GM21515 (cell line): ENCODE measurements at regions not wholly inside any gene's neighbourhood (a gene's known extent, or its start where the extent isn't known, plus 50 kb on each side); places are given as distances from the start of the nearest gene placed in this dataset.

ENCODE experiments used
- ATAC-seq: cut with Tn5 transposase; IDR thresholded peaks from one replicate; pipeline ENCODE4 v1.9.1; 2021; ENCODE audit not compliant: unreplicated experiment

- no peak for ATAC-seq
These were observed 140.8 kb downstream of the PTCSC3 start for GRCh38 chr14:36035675-36036074.

GRCh38 chr14:36028665-36029064, 147.9 kb downstream of the PTCSC3 start:
- no peak for ATAC-seq

DNA sequence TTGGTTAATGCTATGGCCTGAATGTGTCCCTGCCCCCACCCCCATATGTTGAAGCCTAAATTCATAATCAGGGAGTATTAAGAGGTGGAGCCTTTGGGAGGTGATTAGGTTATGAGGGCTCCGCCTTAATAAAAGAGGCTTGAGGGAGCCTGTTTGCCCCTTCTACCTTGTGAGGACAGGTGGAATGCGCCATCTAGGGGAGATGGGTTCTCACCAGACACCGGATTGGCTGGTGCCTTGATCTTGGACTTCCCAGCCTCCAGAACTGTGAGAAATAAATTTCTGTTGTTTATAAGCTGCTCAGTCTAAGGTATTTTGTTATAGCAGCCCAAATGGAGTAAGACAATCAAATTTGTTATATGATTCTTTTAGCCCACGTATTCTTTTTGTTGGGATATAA, 148.3 kb downstream of the PTCSC3 start:
- ATAC-seq: no peak

DNA sequence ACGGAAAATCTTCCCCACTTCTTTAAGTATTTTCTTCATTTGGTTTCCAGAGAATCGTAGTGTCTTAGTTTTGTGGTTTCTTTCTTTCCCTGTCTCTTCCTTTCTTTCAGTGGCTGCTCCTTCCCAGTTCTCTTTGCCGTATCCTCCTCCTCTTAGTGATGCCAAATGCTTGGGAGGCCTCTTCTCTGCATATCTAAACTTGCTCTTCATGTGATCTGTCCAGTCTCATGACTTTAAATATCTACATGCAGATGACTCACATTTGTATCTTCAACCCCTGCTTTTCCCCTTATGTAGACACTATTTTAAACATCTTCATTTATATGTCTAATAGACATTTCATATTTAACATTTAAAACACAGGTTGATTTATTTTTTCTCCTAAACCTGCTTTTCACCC, 149.2 kb downstream of the PTCSC3 start:
- ATAC-seq: no peak

DNA sequence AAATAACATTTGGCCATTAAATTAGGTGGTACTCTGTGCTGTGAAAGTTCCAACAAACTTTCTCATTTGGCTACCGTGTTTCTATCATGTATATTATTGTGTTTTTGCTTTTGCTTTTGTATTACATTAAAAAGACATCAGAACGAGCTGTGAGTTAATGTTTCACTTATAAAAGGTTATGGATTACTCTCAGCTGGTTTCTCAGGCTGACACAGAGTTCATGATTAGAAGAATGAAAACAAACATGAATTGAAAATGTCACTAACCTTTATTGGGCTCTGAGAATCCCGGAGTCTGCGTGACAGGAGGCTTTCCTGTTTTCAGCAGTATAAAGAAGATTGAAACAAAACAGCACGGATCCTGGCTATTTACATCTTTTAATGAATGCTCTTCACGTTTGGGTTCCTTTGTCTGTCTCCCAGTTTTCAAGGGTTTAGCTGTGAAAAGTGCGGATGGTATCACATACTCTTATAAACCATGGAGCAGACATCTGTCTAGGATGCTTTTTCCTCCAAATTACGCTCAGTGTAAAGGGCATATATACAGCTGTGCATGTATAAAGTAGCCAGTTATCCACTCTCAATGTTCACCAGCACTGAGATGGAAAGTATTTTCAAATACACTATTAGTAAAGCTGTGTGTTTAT, 153.6 kb downstream of the PTCSC3 start:
- ATAC-seq: no peak

- ATAC-seq: no peak
These were observed 154.8 kb downstream of the PTCSC3 start for GRCh38 chr14:36021591-36022320.

DNA sequence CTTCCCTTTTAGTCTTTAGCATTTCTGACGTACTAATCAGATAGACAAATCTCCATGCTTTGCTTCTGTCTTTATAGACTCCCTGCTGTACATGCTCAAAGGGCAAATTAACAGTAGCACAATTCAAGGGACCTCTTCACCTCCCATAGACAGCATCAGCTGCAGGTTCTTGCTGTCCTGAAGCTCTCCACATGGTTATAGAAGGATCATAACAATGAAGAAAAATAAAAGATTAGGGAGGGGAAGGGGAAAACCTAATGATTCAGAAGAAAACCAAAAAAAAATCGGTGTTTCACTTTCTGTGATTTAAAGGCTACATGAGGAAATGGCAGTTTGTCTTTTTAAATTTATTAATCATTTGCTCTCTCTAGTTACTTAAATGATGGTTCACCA, 155.5 kb downstream of the PTCSC3 start:
- no peak for ATAC-seq

DNA sequence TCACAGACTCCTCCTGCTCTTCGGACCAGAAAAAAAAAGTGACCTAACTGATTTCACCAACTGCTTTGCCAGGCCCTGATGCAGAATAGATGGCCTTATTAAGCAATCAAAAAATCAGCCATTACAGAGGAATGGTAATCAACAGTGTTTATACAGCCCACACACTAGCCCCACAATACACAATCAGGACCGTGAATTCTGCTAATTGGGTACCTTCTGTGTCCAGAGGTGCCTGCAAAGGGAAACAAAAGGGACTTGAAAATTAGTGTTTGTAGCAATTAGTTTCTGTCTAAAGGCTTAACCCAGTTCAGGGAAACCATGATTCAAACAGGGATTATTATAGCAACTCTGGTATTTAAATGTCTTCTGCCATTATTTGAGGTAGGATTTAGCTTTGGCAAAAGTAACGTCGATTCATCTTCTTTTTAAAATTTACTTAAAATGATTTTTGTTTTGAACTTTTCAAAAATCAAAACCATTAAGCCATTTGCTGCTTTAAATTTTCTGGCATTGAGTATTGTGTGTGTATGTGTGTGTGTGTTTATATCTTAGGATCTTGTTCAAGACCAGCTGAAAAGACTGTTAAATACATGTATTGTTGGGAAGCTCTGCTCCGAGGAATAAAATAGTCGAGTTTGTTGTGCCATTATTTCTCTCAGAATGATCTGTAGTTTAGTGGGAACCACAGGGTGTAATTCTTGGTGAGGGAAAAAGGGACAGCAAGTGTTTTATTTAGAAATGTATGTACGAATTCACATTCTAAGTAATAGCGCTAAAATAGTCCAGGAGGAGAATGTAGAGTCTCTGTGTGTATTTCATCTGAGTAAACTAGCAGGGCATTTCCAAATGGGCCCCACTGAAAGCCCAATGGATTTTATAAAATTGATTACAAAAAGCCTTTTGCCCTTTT, 156.1 kb downstream of the PTCSC3 start:
- ATAC-seq: no peak

GRCh38 chr14:36019126-36019525, 157.4 kb downstream of the PTCSC3 start:
- peak; percentile 52 for ATAC-seq

DNA sequence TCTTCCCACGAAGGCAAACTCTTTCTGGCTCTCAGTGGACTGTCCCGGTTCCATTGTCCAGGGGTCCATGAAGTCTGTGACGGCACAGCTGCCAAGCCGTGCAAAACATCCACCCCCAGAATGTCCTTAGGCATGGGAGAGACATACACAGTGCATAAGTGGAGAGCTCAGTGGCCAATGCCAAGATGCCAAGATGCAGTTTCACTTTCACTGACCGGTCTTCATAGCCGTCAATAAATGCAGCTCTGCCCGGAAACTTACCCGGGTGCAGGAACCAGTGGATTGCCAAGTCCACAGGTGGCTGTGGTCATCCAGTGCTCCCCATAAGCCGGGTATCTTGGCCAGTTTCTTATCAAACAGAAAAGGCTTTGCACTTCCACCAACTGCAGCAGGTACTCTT, 162.3 kb downstream of the PTCSC3 start:
- ATAC-seq: no peak

DNA sequence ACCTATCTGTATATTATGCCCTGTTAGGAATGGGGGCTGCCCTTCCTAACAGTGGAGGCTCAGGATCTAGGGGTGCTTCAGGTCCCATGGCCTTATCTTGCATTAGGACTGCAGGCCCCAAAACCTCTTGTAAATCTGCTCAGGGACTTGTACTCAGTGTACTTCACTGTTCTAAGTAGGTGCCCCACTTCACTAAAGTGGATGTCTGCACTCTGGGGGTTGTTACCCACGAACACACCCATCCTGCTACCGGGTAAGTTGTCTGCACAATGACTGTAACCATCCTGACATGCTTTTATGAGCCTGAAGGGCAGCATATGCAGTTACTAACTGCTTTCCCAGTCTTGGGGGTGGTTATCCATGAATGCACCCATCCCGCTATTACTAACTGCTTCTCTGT, 163.0 kb downstream of the PTCSC3 start:
- ATAC-seq: no peak

DNA sequence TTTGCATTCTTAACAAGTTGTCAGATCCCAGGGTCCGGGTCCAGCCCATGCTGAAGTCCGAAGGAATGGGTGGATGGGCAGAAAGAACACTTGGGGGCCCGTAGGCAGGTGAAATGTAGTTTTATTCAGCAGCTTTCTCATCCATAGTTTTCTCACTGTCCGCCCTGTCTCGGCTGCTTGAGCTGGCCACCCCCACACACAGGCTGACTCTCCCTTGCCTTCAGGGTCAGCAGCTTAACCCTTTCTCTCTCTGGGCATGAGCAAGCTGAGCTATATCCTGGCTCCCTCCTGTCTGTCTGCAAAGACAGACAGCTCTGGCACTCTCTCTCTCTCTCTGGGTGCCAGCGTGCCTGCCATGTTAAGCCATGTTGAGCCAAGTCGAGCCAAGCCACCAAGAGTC, 163.9 kb downstream of the PTCSC3 start:
- ATAC-seq: no peak

DNA sequence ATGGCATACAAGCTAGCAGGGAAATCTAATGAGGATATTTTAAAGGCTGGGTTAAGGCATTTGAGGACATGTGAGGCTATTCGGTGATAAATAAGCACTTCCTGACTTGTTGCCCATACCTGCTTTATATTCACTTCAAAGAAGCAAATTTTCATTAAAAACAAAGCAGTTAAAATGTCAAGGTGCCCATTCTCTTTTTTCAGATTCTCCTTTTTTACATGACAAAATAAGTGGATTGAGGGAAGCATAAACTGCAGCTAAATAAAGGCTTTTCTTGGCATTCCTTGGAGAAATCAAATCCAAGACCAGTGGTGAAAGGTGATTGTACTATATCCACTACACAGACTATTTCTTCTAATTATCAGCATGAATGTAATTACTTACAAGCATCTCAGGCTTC, 166.9 kb downstream of the PTCSC3 start:
- no peak for ATAC-seq

DNA sequence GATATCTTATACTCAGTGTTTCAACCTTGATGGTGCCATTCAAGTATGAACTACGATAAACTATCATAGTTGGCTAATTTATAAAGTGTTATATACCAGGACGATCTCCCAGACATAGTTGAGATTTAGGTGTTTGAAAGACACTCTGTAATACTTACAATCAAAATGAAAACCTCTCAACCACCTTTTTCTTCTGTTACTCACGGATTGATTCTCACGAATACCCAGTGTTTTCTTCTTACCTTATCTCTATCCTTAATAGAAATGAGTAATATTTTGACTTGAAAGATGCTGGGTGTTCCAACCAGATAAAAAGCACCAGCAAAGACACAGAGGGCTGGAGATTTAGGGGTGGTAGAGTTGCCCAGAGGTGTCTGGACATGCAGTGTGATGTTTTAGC, 169.9 kb downstream of the PTCSC3 start:
- ATAC-seq: no peak

- no peak for ATAC-seq
These were observed 170.9 kb downstream of the PTCSC3 start for GRCh38 chr14:36005670-36006069.

GRCh38 chr14:36001936-36002335, 174.6 kb downstream of the PTCSC3 start:
- ATAC-seq: no peak

- ATAC-seq: no peak
These were observed 173.2 kb downstream of the BRMS1L start for GRCh38 chr14:35999294-35999693.

GRCh38 chr14:35998303-35998702, 172.2 kb downstream of the BRMS1L start:
- no peak for ATAC-seq

DNA sequence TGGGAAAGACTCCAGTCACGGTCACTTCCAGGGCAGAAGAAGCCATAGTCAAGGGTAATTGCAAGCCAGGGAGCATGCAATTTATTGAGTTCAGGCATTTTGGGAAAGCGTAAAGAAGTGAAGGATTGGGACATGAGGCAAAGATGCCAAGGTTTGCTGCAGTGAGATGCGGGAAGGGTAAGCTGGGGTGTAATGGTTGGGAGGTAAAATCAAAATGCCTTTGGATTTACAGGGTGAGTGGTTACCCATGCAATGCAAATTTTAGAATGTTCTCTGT, 167.5 kb downstream of the BRMS1L start:
- ATAC-seq: no peak

DNA sequence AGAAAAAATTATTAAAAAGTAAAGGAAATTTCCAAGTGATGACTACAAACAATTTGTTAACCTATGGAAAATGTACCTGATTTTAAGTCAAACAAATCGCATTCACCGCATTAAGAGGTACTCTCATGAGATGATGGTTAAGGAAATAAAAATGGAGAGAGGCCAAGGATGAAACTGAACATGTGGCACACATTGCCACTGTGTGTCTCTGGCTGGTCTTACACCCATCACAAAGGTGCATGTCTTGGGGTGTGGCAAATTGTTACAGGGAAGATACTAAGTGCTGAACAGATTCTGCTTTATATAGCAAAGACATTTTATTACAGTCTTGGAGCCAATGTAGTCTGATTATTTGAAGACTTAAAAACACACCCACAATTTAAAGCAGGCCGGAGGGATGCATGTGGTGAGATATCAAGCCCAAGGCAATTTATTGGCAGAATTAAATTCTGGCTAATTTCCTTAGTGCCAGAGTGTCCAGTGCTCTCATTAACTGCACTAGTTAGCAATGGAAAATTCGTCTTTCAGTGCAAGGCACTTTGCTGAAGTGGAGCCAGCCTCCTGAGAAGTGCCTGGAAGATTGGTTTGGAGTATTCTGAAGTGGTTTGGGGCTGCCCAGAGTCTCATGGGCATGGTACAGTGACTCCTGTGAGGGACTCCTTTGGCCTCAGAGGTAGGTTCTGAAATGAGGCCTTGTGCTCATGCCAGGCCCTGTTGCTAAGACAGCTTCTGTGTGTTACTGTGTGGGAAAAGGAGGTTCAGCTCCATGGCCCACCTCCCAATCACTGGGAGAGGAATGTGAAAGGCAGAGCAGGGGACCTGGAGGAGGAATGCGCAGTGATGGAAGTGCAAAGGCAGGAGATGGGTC, 166.9 kb downstream of the BRMS1L start:
- no peak for ATAC-seq

DNA sequence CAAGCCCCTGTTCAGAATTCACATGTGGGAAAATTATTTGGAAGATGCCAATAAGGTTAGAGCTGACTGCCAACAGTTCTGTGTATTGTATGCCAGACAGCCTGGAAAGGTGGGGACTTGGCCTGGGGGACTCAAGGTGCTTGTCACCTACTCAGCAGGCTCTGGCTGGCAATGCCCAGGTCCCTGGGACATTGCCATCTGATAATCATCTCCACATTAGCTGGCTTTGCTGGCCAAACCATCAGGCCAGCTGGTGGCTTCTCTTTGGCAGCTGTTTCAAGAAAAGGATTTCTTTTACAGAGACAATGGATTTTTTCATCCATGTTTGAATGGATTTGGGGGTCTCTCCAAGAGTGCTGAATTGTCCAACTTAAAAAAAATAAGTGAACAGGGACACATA, 165.2 kb downstream of the BRMS1L start:
- ATAC-seq: no peak
